H54 (cell line): ENCODE measurements at regions not wholly inside any gene's neighbourhood (a gene's known extent, or its start where the extent isn't known, plus 50 kb on each side); places are given as distances from the start of the nearest gene placed in this dataset.
"Not testable (repeated sequence)": the region's sequence is repeated elsewhere in the genome, so short reads cannot be mapped to it uniquely, and the experiment has no call there.

Source experiments
- DNase-seq: peaks from one replicate; pipeline ENCODE4 v3.0.0; 2011; ENCODE audit warnings: low spot score, mixed read lengths; ENCODE audit not compliant: insufficient read length
- FAIRE-seq: peaks from 3 replicates; lab custom pipeline; 2011; peaks lifted over from hg19 to GRCh38; lab: Jason Lieb, UNC
- POLR2A ChIP-seq: IDR thresholded peaks from 2 replicates; pipeline ENCODE4 v1.6.1; 2011; ENCODE audit warnings: low read depth, mild to moderate bottlenecking, low read length

GRCh38 chr3:95333826-95334225 lies 1271.0 kb downstream of the NSUN3 start:
- no peak for DNase-seq
- no peak for TF ChIP-seq POLR2A
- no peak for FAIRE-seq

- no peak for TF ChIP-seq POLR2A
- DNase-seq (no peak), FAIRE-seq (no peak)
These were observed 1271.6 kb downstream of the NSUN3 start for GRCh38 chr3:95334461-95334860.

- DNase-seq (no peak), FAIRE-seq (no peak)
- TF ChIP-seq POLR2A = no peak
These were observed 1272.7 kb downstream of the NSUN3 start for GRCh38 chr3:95335517-95335916.

- no peak for FAIRE-seq
These were observed 1275.6 kb downstream of the NSUN3 start for GRCh38 chr3:95338446-95338845.

DNA sequence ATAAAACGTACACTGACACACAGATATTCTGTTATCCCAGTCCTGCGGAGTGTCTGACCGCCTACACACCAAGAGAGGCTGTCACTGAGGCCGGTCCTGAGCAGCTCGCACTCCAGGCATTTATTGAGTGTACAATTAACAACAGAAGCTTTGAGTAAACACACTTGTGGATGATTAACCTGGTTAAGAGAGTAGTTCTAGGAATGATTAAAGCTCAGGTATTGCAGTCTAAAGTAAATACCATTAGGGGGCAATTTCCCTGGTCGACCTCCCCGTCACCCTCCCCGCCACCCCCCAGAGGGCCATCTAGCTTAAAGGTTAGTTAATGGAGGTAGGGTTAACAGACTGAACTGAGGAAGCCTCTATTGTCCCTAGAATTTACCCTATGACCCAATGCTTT lies 1278.5 kb downstream of the NSUN3 start:
- TF ChIP-seq POLR2A = no peak
- DNase-seq = no peak
- FAIRE-seq = no peak

More at GRCh38 chr3:95338446-95338845, 1275.6 kb downstream of the NSUN3 start:
- no peak for DNase-seq
- no peak for TF ChIP-seq POLR2A

DNA sequence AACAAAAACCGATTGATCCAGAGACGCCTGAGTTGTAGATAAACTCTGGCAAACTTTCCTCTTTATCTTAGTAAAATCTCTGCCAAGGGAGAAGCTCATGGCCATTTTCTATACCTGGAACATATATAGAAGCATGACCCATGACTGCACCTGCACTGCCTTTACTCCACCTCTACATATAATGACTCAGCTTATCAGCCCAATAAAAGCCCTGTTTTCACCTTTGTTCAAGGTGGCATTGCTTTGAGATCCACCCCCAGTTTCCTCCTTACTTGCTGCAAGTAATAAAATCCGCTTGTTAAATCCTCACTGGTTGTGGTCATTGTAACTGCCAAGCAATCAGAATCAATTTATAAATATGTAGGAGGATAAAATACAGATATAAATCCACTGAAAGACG lies 1280.4 kb downstream of the NSUN3 start:
- DNase-seq (no peak), FAIRE-seq (no peak)
- TF ChIP-seq POLR2A = no peak

DNA sequence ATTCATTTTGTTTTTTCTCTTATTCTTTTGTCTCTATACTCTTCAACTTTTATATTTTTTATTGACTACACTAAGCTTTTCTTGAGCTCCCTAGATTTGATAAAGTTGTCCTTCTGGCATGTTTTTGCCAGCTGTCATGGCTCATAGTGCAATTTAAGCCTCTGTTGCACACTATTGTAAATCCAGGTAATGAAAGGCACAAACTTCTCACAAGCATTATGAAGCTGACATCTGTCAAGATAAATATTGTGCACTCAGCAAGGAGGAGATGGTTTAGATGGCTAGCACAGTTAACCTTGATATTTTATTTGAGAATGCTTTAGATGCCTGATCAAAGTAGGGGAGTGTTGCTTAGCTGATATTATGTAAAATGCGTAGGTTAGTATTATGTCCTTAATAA lies 1280.9 kb downstream of the NSUN3 start:
- TF ChIP-seq POLR2A = no peak
- FAIRE-seq (no peak), DNase-seq (no peak)

DNA sequence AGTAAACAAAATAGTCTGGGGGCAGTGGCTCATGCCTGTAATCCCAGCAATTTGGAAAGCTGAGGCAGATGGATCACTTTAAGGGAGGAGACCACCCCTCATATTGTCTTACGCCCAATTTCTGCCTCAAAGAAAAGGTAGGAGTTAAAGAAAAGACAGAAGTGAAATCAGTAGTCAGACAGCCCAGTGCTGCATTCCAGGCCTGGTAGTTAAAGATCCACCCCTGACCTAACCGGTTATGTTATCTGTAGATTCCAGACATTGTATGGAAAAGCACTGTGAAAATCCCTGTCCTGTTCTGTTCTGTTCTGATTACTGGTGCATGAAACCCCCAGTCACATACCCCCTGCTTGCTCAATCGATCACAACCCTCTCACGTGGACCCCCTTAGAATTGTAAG lies 1285.1 kb downstream of the NSUN3 start:
- not testable (repeated sequence) for DNase-seq, FAIRE-seq

DNA sequence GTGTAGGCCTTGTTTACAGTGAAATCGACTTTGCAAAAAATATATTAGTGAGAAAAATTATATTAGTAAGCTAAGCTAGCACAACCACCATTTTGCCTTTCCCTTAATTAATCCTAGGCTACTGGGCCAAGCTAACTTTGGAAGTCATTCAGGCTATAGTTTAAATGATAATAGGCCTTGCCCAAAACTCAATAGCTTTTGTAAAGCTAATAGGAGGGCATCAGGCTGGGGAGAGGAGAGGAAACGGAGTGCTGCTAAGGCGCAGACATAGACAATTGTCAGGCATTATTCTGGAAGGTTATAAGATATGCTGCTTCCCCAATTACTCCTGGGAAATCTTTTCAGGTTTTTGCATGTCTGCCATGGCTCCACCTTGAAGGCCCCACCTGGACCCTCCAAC lies 1286.0 kb downstream of the NSUN3 start:
- no peak for TF ChIP-seq POLR2A
- FAIRE-seq (no peak), DNase-seq (no peak)

DNA sequence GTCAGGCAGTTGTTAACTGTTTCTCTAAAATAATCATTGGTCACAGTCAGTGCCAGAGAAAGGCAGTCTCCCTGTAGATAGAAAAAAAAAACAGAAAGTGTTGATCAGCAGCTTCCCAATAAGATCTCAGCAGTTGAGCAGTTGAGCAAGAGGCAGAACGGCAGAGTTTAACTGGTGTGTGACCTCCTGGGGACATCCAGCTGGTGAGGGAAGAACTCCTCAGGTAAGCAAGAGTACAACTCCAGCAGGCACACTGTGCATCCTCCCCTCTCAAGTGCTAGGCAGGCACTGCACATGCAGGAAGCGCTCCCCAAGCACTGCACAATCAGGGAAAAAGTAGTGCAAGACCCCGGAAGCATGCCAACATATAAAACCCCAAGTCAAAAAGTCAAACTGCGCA lies 1287.2 kb downstream of the NSUN3 start:
- FAIRE-seq (no peak), DNase-seq (no peak)
- no peak for TF ChIP-seq POLR2A

DNA sequence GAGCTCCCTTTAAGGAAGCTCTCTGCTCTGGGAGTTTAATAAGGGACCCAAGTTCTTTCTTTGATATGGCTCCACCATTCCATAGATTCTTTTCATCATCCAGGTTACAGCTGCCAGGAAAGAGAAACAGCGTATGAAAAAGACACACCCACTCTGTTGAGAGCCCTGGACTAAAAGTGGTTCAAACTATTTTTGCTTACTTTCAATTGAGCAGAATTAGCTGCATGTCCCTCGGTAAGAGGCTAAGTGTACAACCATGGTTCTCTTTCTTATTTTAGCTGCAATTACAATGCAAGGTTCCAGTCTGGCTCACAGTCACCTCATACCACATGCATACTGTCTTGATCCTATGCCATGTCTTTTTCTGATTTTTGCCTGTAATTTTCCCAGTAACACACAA lies 1288.3 kb downstream of the NSUN3 start:
- no peak for TF ChIP-seq POLR2A
- FAIRE-seq = no peak
- DNase-seq = no peak

DNA sequence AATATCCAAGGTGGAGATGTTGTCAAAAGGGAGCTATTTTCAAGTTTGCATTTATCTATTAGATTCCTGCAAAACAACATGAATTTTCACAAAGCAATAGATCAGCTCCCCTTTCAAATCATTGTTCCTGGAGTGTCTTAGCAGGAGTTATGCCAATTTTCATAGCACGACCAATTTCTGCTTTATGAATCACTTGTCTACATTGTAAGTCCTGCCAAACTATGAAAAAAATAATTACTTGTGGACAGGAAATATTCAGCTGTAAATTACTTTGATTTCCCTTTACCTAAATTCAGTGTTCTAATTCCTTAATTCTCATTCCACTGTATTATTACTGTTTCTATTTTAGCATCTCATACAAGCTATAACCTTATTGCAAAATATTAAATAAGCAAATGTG lies 1289.6 kb downstream of the NSUN3 start:
- DNase-seq = no peak
- FAIRE-seq = peak; percentile 58
- no peak for TF ChIP-seq POLR2A

- no peak for DNase-seq
- TF ChIP-seq POLR2A = no peak
- no peak for FAIRE-seq
These were observed 1291.6 kb downstream of the NSUN3 start for GRCh38 chr3:95354489-95354888.

DNA sequence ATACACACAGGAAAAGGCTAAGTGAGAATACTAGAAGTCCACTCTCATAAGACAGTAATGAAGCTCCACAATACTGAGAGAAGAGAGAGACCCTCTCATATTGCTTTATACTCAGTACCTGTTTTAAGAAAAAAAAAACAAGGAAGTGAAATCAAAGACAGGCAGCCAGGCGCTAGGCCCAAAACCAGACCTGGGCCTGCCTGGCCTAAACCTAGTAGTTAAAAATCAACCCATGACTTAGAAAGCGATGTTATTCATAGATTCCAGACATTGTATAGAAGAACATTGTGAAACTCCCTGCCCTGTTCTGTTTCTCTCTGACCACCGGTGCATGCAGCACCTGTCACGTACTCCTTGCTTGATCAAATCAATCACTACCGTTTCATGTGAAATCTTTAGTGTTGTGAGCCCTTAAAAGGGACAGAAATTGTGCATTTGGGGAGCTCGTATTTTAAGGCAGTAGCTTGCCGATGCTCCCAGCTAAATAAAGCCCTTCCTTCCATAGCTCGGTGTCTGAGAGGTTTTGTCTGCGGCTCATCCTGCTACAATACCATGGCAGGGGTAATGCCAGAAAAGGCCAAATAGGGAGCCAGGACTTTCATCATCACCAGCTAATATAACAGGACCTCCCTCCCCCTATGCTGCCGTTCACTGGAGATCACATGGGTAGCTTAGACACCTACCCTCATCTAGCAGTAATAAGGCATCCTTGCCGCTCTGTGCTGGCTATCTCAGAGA lies 1294.1 kb downstream of the NSUN3 start:
- TF ChIP-seq POLR2A = no peak
- FAIRE-seq (no peak), DNase-seq (no peak)

DNA sequence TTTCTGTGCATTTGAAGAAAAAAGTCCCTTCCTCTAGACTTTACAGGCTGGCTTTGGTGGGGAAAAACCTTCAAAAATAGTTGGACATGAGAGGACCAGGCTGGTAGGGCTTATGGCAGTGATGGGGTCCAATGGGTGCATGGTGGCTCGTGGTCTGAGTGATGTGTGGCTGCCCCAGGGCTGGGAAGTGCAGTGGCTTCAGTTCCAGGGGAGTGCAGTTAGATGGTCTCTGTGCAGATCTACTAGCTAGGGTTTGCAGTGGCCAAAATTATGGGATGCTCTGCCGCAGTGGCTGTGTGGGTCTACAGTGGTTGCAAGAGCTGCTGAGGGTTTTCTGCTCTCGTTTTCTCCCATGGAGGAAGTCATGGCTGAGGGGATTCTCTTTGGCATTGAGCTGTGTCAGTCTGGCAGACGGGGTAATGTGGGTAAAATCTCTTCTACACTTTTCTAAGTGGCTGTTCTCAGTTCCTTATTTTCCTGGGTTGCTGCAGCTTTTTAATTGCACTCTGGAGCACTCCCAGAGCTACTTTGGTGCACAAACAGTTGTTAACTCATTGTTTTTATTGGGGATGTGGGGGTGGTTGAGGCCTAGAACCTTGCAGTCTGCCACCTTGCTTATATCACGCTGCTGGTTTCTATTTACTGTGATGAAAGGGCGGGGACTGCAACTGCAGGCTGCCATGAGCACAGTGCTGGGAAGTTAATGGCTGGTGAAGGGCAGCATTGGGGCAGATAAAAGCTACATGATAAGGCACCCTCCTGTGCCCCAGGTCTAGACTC lies 1324.6 kb downstream of the NSUN3 start:
- no peak for DNase-seq
- FAIRE-seq = no peak
- TF ChIP-seq POLR2A = no peak
